ENCODE measurements at regions not wholly inside any gene's neighbourhood (a gene's known extent, or its start where the extent isn't known, plus 50 kb on each side); places are given as distances from the start of the nearest gene placed in this dataset.

DNA sequence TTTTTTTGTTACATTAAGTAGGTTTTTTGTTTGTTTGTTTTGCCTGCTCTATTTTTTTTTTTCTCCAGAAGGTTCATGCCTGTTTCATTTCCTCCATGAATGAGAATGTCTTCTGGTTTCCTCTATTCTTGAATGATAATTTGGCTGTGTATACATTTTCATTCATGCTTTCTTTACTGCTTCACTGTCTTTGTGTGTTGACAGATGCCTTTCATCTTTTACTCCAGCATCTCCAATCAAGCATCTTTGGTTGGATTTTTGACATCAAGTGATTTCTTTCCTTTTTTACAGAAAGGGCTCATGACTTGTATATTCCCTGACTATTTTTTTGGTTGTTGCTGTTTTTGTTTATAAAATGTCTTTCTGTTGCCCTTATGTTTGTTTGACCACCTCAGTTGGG lies 156.5 kb downstream of the MDFIC start:
- H3K4me3 ChIP-seq = no peak overlapping the region

More for the DNA sequence above, 156.5 kb downstream of the MDFIC start:
- no peak for ATAC-seq
- H2AFZ ChIP-seq (ENCODE audit: low read depth, low read length) = no peak overlapping the region
- no peak overlapping the region for H3K4me2 ChIP-seq (ENCODE audit: insufficient read depth, low read length)
- CTCF ChIA-PET (ENCODE audit: low intra/inter-chr PET ratio) = no interaction called here
- FAIRE-seq = no peak
- no peaks in the 10 kb centered on the region for H3K36me3 ChIP-seq (ENCODE audit: control insufficient read depth, insufficient read depth, low read length)
- no TSS peak for BruUV-seq (replicated peaks)
- POLR2A ChIA-PET = no interaction called here
- no peak overlapping the region for H3K27ac ChIP-seq (ENCODE audit: extremely low read depth, low read depth, low read length)
- no peak overlapping the region for H3K9ac ChIP-seq (ENCODE audit: insufficient read depth in 1 of 2, low read depth in 2 of 2, low read length in 2 of 2)
- intact Hi-C loops (cut with micrococcal nuclease) (no loop called here), in situ Hi-C loops (cut with MboI) (no loop called here)
- H3K9me1 ChIP-seq (ENCODE audit: control insufficient read depth, insufficient read depth, low read length) = no peaks in the 10 kb centered on the region
- no peaks in the 10 kb centered on the region for H3K27me3 ChIP-seq (ENCODE audit: control insufficient read depth in 2 of 2, insufficient read depth in 2 of 2, low read length in 2 of 2)
- TF ChIP-seq, protein P1, sequence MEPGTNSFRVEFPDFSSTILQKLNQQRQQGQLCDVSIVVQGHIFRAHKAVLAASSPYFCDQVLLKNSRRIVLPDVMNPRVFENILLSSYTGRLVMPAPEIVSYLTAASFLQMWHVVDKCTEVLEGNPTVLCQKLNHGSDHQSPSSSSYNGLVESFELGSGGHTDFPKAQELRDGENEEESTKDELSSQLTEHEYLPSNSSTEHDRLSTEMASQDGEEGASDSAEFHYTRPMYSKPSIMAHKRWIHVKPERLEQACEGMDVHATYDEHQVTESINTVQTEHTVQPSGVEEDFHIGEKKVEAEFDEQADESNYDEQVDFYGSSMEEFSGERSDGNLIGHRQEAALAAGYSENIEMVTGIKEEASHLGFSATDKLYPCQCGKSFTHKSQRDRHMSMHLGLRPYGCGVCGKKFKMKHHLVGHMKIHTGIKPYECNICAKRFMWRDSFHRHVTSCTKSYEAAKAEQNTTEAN (CRISPR knock-in tag; IDR thresholded peaks at IDR 0.05) = no peak
- TF ChIP-seq CEBPB (tag; IDR thresholded peaks at IDR 0.05) = no peak
- TF ChIP-seq SIN3B (IDR thresholded peaks at IDR 0.05; ENCODE audit: low read depth) = no peak
- TF ChIP-seq, protein P2, sequence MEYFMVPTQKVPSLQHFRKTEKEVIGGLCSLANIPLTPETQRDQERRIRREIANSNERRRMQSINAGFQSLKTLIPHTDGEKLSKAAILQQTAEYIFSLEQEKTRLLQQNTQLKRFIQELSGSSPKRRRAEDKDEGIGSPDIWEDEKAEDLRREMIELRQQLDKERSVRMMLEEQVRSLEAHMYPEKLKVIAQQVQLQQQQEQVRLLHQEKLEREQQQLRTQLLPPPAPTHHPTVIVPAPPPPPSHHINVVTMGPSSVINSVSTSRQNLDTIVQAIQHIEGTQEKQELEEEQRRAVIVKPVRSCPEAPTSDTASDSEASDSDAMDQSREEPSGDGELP (CRISPR knock-in tag; IDR thresholded peaks at IDR 0.05; ENCODE audit: borderline replicate concordance) = no peak
- TF ChIP-seq ZNF668 (CRISPR knock-in tag; IDR thresholded peaks at IDR 0.05) = no peak
- TF ChIP-seq ZBTB8A (IDR thresholded peaks at IDR 0.05; ENCODE audit: partially characterized antibody) = no peak
- TF ChIP-seq HNRNPUL1 (IDR thresholded peaks at IDR 0.05; ENCODE audit: low read length) = no peak
- no peak for TF ChIP-seq IFI16 (CRISPR knock-in tag; IDR thresholded peaks at IDR 0.05)
- no peak for TF ChIP-seq NCOA4 (IDR thresholded peaks at IDR 0.05; ENCODE audit: partially characterized antibody)
- no peak for TF ChIP-seq CHD2 (IDR thresholded peaks at IDR 0.05; ENCODE audit: low read depth, low read length)
- TF ChIP-seq, protein P3, sequence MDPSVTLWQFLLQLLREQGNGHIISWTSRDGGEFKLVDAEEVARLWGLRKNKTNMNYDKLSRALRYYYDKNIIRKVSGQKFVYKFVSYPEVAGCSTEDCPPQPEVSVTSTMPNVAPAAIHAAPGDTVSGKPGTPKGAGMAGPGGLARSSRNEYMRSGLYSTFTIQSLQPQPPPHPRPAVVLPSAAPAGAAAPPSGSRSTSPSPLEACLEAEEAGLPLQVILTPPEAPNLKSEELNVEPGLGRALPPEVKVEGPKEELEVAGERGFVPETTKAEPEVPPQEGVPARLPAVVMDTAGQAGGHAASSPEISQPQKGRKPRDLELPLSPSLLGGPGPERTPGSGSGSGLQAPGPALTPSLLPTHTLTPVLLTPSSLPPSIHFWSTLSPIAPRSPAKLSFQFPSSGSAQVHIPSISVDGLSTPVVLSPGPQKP (CRISPR knock-in tag; IDR thresholded peaks at IDR 0.05) = no peak
- TF ChIP-seq, protein P4, sequence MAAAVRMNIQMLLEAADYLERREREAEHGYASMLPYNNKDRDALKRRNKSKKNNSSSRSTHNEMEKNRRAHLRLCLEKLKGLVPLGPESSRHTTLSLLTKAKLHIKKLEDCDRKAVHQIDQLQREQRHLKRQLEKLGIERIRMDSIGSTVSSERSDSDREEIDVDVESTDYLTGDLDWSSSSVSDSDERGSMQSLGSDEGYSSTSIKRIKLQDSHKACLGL (CRISPR knock-in tag; IDR thresholded peaks at IDR 0.05; ENCODE audit: borderline replicate concordance, poor library complexity, severe bottlenecking) = no peak
- no peak for TF ChIP-seq FOXM1 (IDR thresholded peaks at IDR 0.05; ENCODE audit: low read depth)
- TF ChIP-seq FOXM1 (CRISPR knock-in tag; IDR thresholded peaks at IDR 0.05; ENCODE audit: low read depth) = no peak
- no peaks in the 10 kb centered on the region for H3K9me3 ChIP-seq (replicated peaks; ENCODE audit: control insufficient read depth, insufficient read depth, low read depth, low read length)
- no peaks in the 10 kb centered on the region for H3K79me2 ChIP-seq (ENCODE audit: control insufficient read depth, insufficient read depth, low read length)
- H4K20me1 ChIP-seq (replicated peaks; ENCODE audit: control insufficient read depth, insufficient read depth, low read length) = no peaks in the 10 kb centered on the region
- no peak for DNase-seq (ENCODE audit: extremely low read depth in 1 of 4, low spot score in 3 of 4)
- H3K4me1 ChIP-seq (replicated peaks in 1 of 2; ENCODE audit: control insufficient read depth in 2 of 2, insufficient read depth in 2 of 2, low read length in 2 of 2) = no peaks in the 10 kb centered on the region
